GM23338 (cell line): ENCODE measurements at regions not wholly inside any gene's neighbourhood (a gene's known extent, or its start where the extent isn't known, plus 50 kb on each side); places are given as distances from the start of the nearest gene placed in this dataset.

Experiments
- ATAC-seq: fragments of 200-7000 bp; cut with Tn5 transposase; 3 replicates; pipeline ENCODE4 v1.9.1; 2020
- DNase-seq: peaks from one replicate; pipeline ENCODE4 v3.0.0-alpha.2; 2015; ENCODE audit warnings: low spot score
- H2AFZ ChIP-seq: fragments of 200-600 bp; sonication (generic); 2 replicates; pipeline ENCODE4 v1.8.0; 2016; ENCODE audit warnings: antibody characterized with exemption, mild to moderate bottlenecking, moderate library complexity
- H3F3A ChIP-seq: fragments of 200-600 bp; sonication (generic); replicated peaks from 2 replicates; pipeline ENCODE4 v1.8.0; 2017; ENCODE audit warnings: antibody characterized with exemption, mixed run types, low read depth
- H3K27ac ChIP-seq: fragments of 200-600 bp; sonication (generic); 2 replicates; pipeline ENCODE4 v1.6.1; 2016; ENCODE audit warnings: low read depth
- H3K27me3 ChIP-seq: fragments of 200-600 bp; sonication (generic); 2 replicates; pipeline ENCODE4 v1.8.0; 2016; ENCODE audit warnings: mild to moderate bottlenecking, mixed run types, moderate library complexity; ENCODE audit not compliant: insufficient read depth
- H3K36me3 ChIP-seq: fragments of 200-600 bp; sonication (generic); 2 replicates; pipeline ENCODE4 v1.8.0; 2016; ENCODE audit warnings: mild to moderate bottlenecking; ENCODE audit not compliant: insufficient read depth
- H3K4me1 ChIP-seq: fragments of 200-600 bp; sonication (generic); 2 replicates; pipeline ENCODE4 v1.8.0; 2016; ENCODE audit warnings: mild to moderate bottlenecking, moderate library complexity; ENCODE audit not compliant: insufficient read depth
- H3K4me2 ChIP-seq: fragments of 200-600 bp; sonication (generic); 2 replicates; pipeline ENCODE4 v1.7.1; 2017; ENCODE audit warnings: mixed run types
- H3K4me3 ChIP-seq: fragments of 200-600 bp; sonication (generic); 2 replicates; pipeline ENCODE4 v1.6.1; 2016; ENCODE audit warnings: mixed run types
- H3K79me2 ChIP-seq: fragments of 200-600 bp; sonication (generic); replicated peaks from 2 replicates; pipeline ENCODE4 v1.8.0; 2017; ENCODE audit warnings: mild to moderate bottlenecking; ENCODE audit not compliant: insufficient read depth
- H3K9me2 ChIP-seq: fragments of 200-600 bp; sonication (generic); 2 replicates; pipeline ENCODE4 v1.8.0; 2017; ENCODE audit not compliant: insufficient read depth
- H4K20me1 ChIP-seq: fragments of 200-600 bp; sonication (generic); replicated peaks from 2 replicates; pipeline ENCODE4 v1.8.0; 2017; ENCODE audit warnings: mild to moderate bottlenecking; ENCODE audit not compliant: insufficient read depth
- H3K27ac Mint-ChIP-seq: 2 replicates; pipeline ENCODE4 v1.8.0; 2020; ENCODE audit warnings: inconsistent platforms, mild to moderate bottlenecking, moderate library complexity, mixed read lengths
- H3K27me3 Mint-ChIP-seq: 3 replicates; pipeline ENCODE4 v1.8.0; 2022; ENCODE audit warnings: low read depth, mild to moderate bottlenecking, moderate library complexity, mixed read lengths, inconsistent platforms; ENCODE audit not compliant: insufficient read depth, poor library complexity
- H3K36me3 Mint-ChIP-seq: 3 replicates; pipeline ENCODE4 v1.8.0; 2021; ENCODE audit warnings: low read depth, mild to moderate bottlenecking, inconsistent platforms, moderate library complexity, mixed read lengths
- H3K4me1 Mint-ChIP-seq: 3 replicates; pipeline ENCODE4 v1.8.0; 2020; ENCODE audit warnings: mild to moderate bottlenecking, inconsistent platforms, mixed read lengths
- H3K4me3 Mint-ChIP-seq: 3 replicates; pipeline ENCODE4 v1.8.0; 2021; ENCODE audit warnings: moderate library complexity, mild to moderate bottlenecking, inconsistent platforms, mixed read lengths
- H3K9me3 Mint-ChIP-seq: 3 replicates; pipeline ENCODE4 v1.8.0; 2020; ENCODE audit warnings: moderate library complexity, mild to moderate bottlenecking, inconsistent platforms, mixed read lengths
- CREB1 ChIP-seq: fragments of 250-450 bp; sonication (Bioruptor Pico); IDR thresholded peaks from 2 replicates; pipeline ENCODE4 v1.5.0; 2020; ENCODE audit warnings: low read depth, mild to moderate bottlenecking, moderate library complexity
- CTCF ChIP-seq, 2 experiments: fragments of 200-600 bp in 1 of 2; sonication (generic) in 1 of 2; conservative IDR thresholded peaks; 2 replicates each; pipeline versions ENCODE4 v1.5.1 to v1.6.1; 2016 to 2017; ENCODE audit warnings: antibody characterized with exemption in 2 of 2, low read depth in 2 of 2, mild to moderate bottlenecking in 2 of 2, moderate library complexity in 1 of 2
- ETS1 ChIP-seq: IDR thresholded peaks from 2 replicates; pipeline ENCODE4 v1.6.1; 2016; ENCODE audit warnings: antibody characterized with exemption
- EZH2 ChIP-seq: fragments of 200-600 bp; sonication (generic); IDR thresholded peaks from one replicate; pipeline ENCODE4 v1.8.0; 2017; ENCODE audit warnings: antibody characterized with exemption, mild to moderate bottlenecking, low read depth; ENCODE audit not compliant: unreplicated experiment
- EZH2phosphoT487 ChIP-seq: fragments of 200-600 bp; sonication (generic); IDR thresholded peaks from one replicate; pipeline ENCODE4 v1.8.1; 2018; ENCODE audit warnings: antibody characterized with exemption; ENCODE audit not compliant: unreplicated experiment
- JUNB ChIP-seq: IDR thresholded peaks from one replicate; pipeline ENCODE4 v1.6.1; 2016; ENCODE audit warnings: antibody characterized with exemption; ENCODE audit not compliant: unreplicated experiment
- NANOG ChIP-seq: IDR thresholded peaks from 2 replicates; pipeline ENCODE4 v1.6.1; 2016; ENCODE audit warnings: antibody characterized with exemption, borderline replicate concordance
- POLR2AphosphoS5 ChIP-seq: IDR thresholded peaks from 2 replicates; pipeline ENCODE4 v1.6.1; 2016; ENCODE audit warnings: antibody characterized with exemption, low read depth
- REST ChIP-seq: IDR thresholded peaks from one replicate; pipeline ENCODE4 v1.6.1; 2018; ENCODE audit warnings: antibody characterized with exemption; ENCODE audit not compliant: unreplicated experiment
- STAT1 ChIP-seq: IDR thresholded peaks from one replicate; pipeline ENCODE4 v1.6.1; 2016; ENCODE audit warnings: antibody characterized with exemption; ENCODE audit not compliant: unreplicated experiment
- ZNF114 ChIP-seq: fragments of 250-450 bp; sonication (Bioruptor Pico); IDR thresholded peaks from 2 replicates; pipeline ENCODE4 v1.5.0; 2020; ENCODE audit warnings: mild to moderate bottlenecking, moderate library complexity
- ZNF331 ChIP-seq: fragments of 250-450 bp; sonication (Bioruptor Pico); IDR thresholded peaks from 2 replicates; pipeline ENCODE4 v1.5.0; 2020; ENCODE audit warnings: low read depth, mild to moderate bottlenecking, moderate library complexity
- ZNF462 ChIP-seq: fragments of 250-450 bp; sonication (Bioruptor Pico); IDR thresholded peaks from 2 replicates; pipeline ENCODE4 v1.5.0; 2020; ENCODE audit warnings: mild to moderate bottlenecking, moderate library complexity

- H3K9me3 Mint-ChIP-seq: no peaks in the 10 kb centered on the region
- no peaks in the 10 kb centered on the region for H3F3A ChIP-seq
Measured at GRCh38 chr10:24149640-24150039, 59.3 kb upstream of the KIAA1217 start.

More at GRCh38 chr10:24149640-24150039, 59.3 kb upstream of the KIAA1217 start:
- H4K20me1 ChIP-seq: no peaks in the 10 kb centered on the region
- H3K27ac ChIP-seq: no peak overlapping the region
- Mint-ChIP-seq H3K27me3 (peaks cover 6% of the 10 kb centered on the region), H3K27ac (no peak overlapping the region), H3K4me1 (peaks cover 5% of the 10 kb centered on the region; the same call in 2 of the 3 replicates), H3K36me3 (no peaks in the 10 kb centered on the region), H3K4me3 (no peak overlapping the region)
- no peaks in the 10 kb centered on the region; the same call in 1 of the 2 replicates for H3K9me2 ChIP-seq
- no peak for ATAC-seq
- no peaks in the 10 kb centered on the region for H3K4me1 ChIP-seq
- no peaks in the 10 kb centered on the region for H3K27me3 ChIP-seq
- H3K79me2 ChIP-seq: no peaks in the 10 kb centered on the region
- H3K4me3 ChIP-seq: no peak overlapping the region
- no peak overlapping the region for H2AFZ ChIP-seq
- H3K36me3 ChIP-seq: no peaks in the 10 kb centered on the region
- TF ChIP-seq STAT1 (no peak), ZNF331 (no peak), CREB1 (CRISPR knock-in tag) (no peak), REST (no peak), CTCF (conservative IDR thresholded peaks at IDR 0.05; ENCODE audit: low read depth in 2 of 2) (no peak), EZH2 (no peak), ZNF114 (CRISPR knock-in tag) (no peak), ETS1 (no peak), JUNB (no peak), ZNF462 (CRISPR knock-in tag) (no peak), POLR2AphosphoS5 (no peak), EZH2phosphoT487 (no peak), NANOG (no peak)
- no peak overlapping the region for H3K4me2 ChIP-seq
- DNase-seq: no peak
